Ishikawa (cell line): ENCODE measurements at regions not wholly inside any gene's neighbourhood (a gene's known extent, or its start where the extent isn't known, plus 50 kb on each side); places are given as distances from the start of the nearest gene placed in this dataset.

Experiments used
- CEBPB ChIP-seq: IDR thresholded peaks from 2 replicates; pipeline ENCODE4 v1.6.1; 2012
- CREB1 ChIP-seq: IDR thresholded peaks from 2 replicates; pipeline ENCODE4 v1.6.1; 2012; ENCODE audit warnings: low read depth
- EGR1 ChIP-seq: IDR thresholded peaks from 2 replicates; pipeline ENCODE4 v1.6.1; 2012
- EP300 ChIP-seq: IDR thresholded peaks from 2 replicates; pipeline ENCODE4 v1.6.1; 2012; ENCODE audit warnings: borderline replicate concordance
- FOXM1 ChIP-seq: IDR thresholded peaks from 2 replicates; pipeline ENCODE4 v1.6.1; 2012; ENCODE audit warnings: low read depth, borderline replicate concordance
- NFIC ChIP-seq: IDR thresholded peaks from 2 replicates; pipeline ENCODE4 v1.6.1; 2012
- RAD21 ChIP-seq: IDR thresholded peaks from 2 replicates; pipeline ENCODE4 v1.6.1; 2012; ENCODE audit warnings: low read depth
- TAF1 ChIP-seq: IDR thresholded peaks from 2 replicates; pipeline ENCODE4 v1.6.1; 2012; ENCODE audit warnings: low read depth, mild to moderate bottlenecking
- TEAD4 ChIP-seq: IDR thresholded peaks from 2 replicates; pipeline ENCODE4 v1.6.1; 2012
- USF1 ChIP-seq: IDR thresholded peaks from 2 replicates; pipeline ENCODE4 v1.6.1; 2012
- YY1 ChIP-seq: IDR thresholded peaks from 2 replicates; pipeline ENCODE4 v1.6.1; 2012; ENCODE audit warnings: low read depth
- ZBTB7A ChIP-seq: IDR thresholded peaks from 2 replicates; pipeline ENCODE4 v1.6.1; 2012; ENCODE audit warnings: low read depth
- TF ChIP-seq, protein P1 (sequence below): IDR thresholded peaks from 2 replicates; pipeline ENCODE4 v1.6.1; 2012; ENCODE audit warnings: low read depth, mild to moderate bottlenecking
- TF ChIP-seq, protein P2 (sequence below): IDR thresholded peaks from 2 replicates; pipeline ENCODE4 v1.6.1; 2012

- TF ChIP-seq FOXM1, result no peak
- TF ChIP-seq TEAD4, result no peak
- TF ChIP-seq TAF1, result no peak
- TF ChIP-seq YY1, result no peak
- no peak for TF ChIP-seq CEBPB
- no peak for TF ChIP-seq USF1
- TF ChIP-seq, protein P1, sequence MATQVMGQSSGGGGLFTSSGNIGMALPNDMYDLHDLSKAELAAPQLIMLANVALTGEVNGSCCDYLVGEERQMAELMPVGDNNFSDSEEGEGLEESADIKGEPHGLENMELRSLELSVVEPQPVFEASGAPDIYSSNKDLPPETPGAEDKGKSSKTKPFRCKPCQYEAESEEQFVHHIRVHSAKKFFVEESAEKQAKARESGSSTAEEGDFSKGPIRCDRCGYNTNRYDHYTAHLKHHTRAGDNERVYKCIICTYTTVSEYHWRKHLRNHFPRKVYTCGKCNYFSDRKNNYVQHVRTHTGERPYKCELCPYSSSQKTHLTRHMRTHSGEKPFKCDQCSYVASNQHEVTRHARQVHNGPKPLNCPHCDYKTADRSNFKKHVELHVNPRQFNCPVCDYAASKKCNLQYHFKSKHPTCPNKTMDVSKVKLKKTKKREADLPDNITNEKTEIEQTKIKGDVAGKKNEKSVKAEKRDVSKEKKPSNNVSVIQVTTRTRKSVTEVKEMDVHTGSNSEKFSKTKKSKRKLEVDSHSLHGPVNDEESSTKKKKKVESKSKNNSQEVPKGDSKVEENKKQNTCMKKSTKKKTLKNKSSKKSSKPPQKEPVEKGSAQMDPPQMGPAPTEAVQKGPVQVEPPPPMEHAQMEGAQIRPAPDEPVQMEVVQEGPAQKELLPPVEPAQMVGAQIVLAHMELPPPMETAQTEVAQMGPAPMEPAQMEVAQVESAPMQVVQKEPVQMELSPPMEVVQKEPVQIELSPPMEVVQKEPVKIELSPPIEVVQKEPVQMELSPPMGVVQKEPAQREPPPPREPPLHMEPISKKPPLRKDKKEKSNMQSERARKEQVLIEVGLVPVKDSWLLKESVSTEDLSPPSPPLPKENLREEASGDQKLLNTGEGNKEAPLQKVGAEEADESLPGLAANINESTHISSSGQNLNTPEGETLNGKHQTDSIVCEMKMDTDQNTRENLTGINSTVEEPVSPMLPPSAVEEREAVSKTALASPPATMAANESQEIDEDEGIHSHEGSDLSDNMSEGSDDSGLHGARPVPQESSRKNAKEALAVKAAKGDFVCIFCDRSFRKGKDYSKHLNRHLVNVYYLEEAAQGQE, result no peak
- TF ChIP-seq EP300, result no peak
- TF ChIP-seq, protein P2, sequence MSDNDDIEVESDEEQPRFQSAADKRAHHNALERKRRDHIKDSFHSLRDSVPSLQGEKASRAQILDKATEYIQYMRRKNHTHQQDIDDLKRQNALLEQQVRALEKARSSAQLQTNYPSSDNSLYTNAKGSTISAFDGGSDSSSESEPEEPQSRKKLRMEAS, result no peak
- no peak for TF ChIP-seq CREB1
- no peak for TF ChIP-seq RAD21
- no peak for TF ChIP-seq EGR1
- no peak for TF ChIP-seq NFIC
- TF ChIP-seq ZBTB7A, result no peak
These were observed 136.9 kb upstream of the PRR16 start for GRCh38 chr5:120327180-120327579.
